ENCODE measurements at regions not wholly inside any gene's neighbourhood (a gene's known extent, or its start where the extent isn't known, plus 50 kb on each side); places are given as distances from the start of the nearest gene placed in this dataset.

GRCh38 chr14:55734731-55735130, 154.7 kb downstream of the KTN1 start:
- Histone ChIP-seq H4K12ac (ENCODE audit: low read depth, low read length) (no peak overlapping the region), H4K8ac (ENCODE audit: low read depth, low read length) (no peak overlapping the region), H3K4ac (ENCODE audit: low read depth, low read length) (no peak overlapping the region), H2AK5ac (ENCODE audit: low read length) (no peak overlapping the region), H2BK12ac (ENCODE audit: low read length) (no peak overlapping the region), H3K79me2 (ENCODE audit: control insufficient read depth, insufficient read depth, low read length, poor library complexity) (no peaks in the 10 kb centered on the region), H3K9ac (ENCODE audit: low read length) (no peak overlapping the region), H3K4me3 (ENCODE audit: low read depth, low read length) (no peak overlapping the region), H3K36me3 (ENCODE audit: control insufficient read depth in 1 of 2, insufficient read depth in 2 of 2, low read length in 2 of 2) (no peaks in the 10 kb centered on the region), H2BK120ac (ENCODE audit: insufficient read depth, low read length, poor library complexity) (no peak overlapping the region), H3K14ac (ENCODE audit: low read length) (no peak overlapping the region), H4K91ac (ENCODE audit: low read depth, low read length) (no peak overlapping the region), H3K23ac (ENCODE audit: low read length) (no peak overlapping the region), H3K27ac (ENCODE audit: low read depth, low read length) (no peak overlapping the region), H3K27me3 (ENCODE audit: insufficient read depth, low read length) (no peaks in the 10 kb centered on the region), H3K79me1 (ENCODE audit: low read length) (no peaks in the 10 kb centered on the region), H3K4me1 (ENCODE audit: control insufficient read depth in 1 of 2, insufficient read depth in 2 of 2, low read length in 2 of 2) (no peaks in the 10 kb centered on the region), H3K9me3 (ENCODE audit: insufficient read depth, low read depth, low read length) (no peaks in the 10 kb centered on the region), H3K4me2 (ENCODE audit: low read length) (no peak overlapping the region), H2BK5ac (ENCODE audit: low read depth, low read length, poor library complexity) (no peak overlapping the region), H3K18ac (ENCODE audit: low read length) (no peak overlapping the region), H2AFZ (ENCODE audit: insufficient read depth, low read length, poor library complexity) (no peak overlapping the region)
- no peak for DNase-seq

- H4K8ac ChIP-seq (ENCODE audit: low read depth, low read length) = no peak overlapping the region
- H3K79me2 ChIP-seq (ENCODE audit: control insufficient read depth, insufficient read depth, low read length, poor library complexity) = no peaks in the 10 kb centered on the region
- H3K4me1 ChIP-seq (ENCODE audit: control insufficient read depth in 1 of 2, insufficient read depth in 2 of 2, low read length in 2 of 2) = peaks cover 5 to 6% of the 10 kb centered on the region in 2 experiments
- H3K23ac ChIP-seq (ENCODE audit: low read length) = no peak overlapping the region
- WGBS (ENCODE audit: extremely low coverage, insufficient coverage, insufficient read length) = no CpG with 5 or more reads among the region's 6 CpGs
- H3K9ac ChIP-seq (ENCODE audit: low read length) = no peak overlapping the region
- no peak for DNase-seq
- no peak overlapping the region for H2BK12ac ChIP-seq (ENCODE audit: low read length)
- no peak overlapping the region for H2AK5ac ChIP-seq (ENCODE audit: low read length)
- no peak overlapping the region for H2AFZ ChIP-seq (ENCODE audit: insufficient read depth, low read length, poor library complexity)
- H3K18ac ChIP-seq (ENCODE audit: low read length) = no peak overlapping the region
- no peaks in the 10 kb centered on the region for H3K36me3 ChIP-seq (ENCODE audit: control insufficient read depth in 1 of 2, insufficient read depth in 2 of 2, low read length in 2 of 2)
- H3K79me1 ChIP-seq (ENCODE audit: low read length) = peaks cover 2% of the 10 kb centered on the region
- H2BK120ac ChIP-seq (ENCODE audit: insufficient read depth, low read length, poor library complexity) = no peak overlapping the region
- H3K4ac ChIP-seq (ENCODE audit: low read depth, low read length) = no peak overlapping the region
- no peak overlapping the region for H3K14ac ChIP-seq (ENCODE audit: low read length)
- no peak overlapping the region for H4K91ac ChIP-seq (ENCODE audit: low read depth, low read length)
- H3K4me2 ChIP-seq (ENCODE audit: low read length) = no peak overlapping the region
- H3K9me3 ChIP-seq (ENCODE audit: insufficient read depth, low read depth, low read length) = no peaks in the 10 kb centered on the region
- no peak overlapping the region for H3K4me3 ChIP-seq (ENCODE audit: low read depth, low read length)
- H4K12ac ChIP-seq (ENCODE audit: low read depth, low read length) = no peak overlapping the region
- H3K27me3 ChIP-seq (ENCODE audit: insufficient read depth, low read length) = no peaks in the 10 kb centered on the region
- no peak overlapping the region for H3K27ac ChIP-seq (ENCODE audit: low read depth, low read length)
- no peak overlapping the region for H2BK5ac ChIP-seq (ENCODE audit: low read depth, low read length, poor library complexity)
Measured at GRCh38 chr14:55739967-55740648, 160.1 kb downstream of the KTN1 start.

- no CpG with 5 or more reads among the region's 3 CpGs for WGBS (ENCODE audit: extremely low coverage, insufficient coverage, insufficient read length)
- DNase-seq = no peak
Measured at GRCh38 chr14:55740649-55740989, 160.6 kb downstream of the KTN1 start.

GRCh38 chr14:55741240-55741639, 161.2 kb downstream of the KTN1 start:
- H3K36me3 ChIP-seq (ENCODE audit: control insufficient read depth in 1 of 2, insufficient read depth in 2 of 2, low read length in 2 of 2) = no peaks in the 10 kb centered on the region
- H3K4me1 ChIP-seq (ENCODE audit: control insufficient read depth in 1 of 2, insufficient read depth in 2 of 2, low read length in 2 of 2) = peaks cover 9 to 10% of the 10 kb centered on the region in 2 experiments
- H2BK120ac ChIP-seq (ENCODE audit: insufficient read depth, low read length, poor library complexity) = no peak overlapping the region
- peaks cover 2% of the 10 kb centered on the region for H3K79me1 ChIP-seq (ENCODE audit: low read length)
- H3K4me3 ChIP-seq (ENCODE audit: low read depth, low read length) = no peak overlapping the region
- H3K27me3 ChIP-seq (ENCODE audit: insufficient read depth, low read length) = no peaks in the 10 kb centered on the region
- DNase-seq = no peak
- no peak overlapping the region for H3K23ac ChIP-seq (ENCODE audit: low read length)
- H3K9me3 ChIP-seq (ENCODE audit: insufficient read depth, low read depth, low read length) = no peaks in the 10 kb centered on the region
- H3K79me2 ChIP-seq (ENCODE audit: control insufficient read depth, insufficient read depth, low read length, poor library complexity) = no peaks in the 10 kb centered on the region
- no peak overlapping the region for H4K12ac ChIP-seq (ENCODE audit: low read depth, low read length)
- no peak overlapping the region for H2AFZ ChIP-seq (ENCODE audit: insufficient read depth, low read length, poor library complexity)
- no CpG with 5 or more reads among the region's 5 CpGs for WGBS (ENCODE audit: extremely low coverage, insufficient coverage, insufficient read length)
- no peak overlapping the region for H2BK5ac ChIP-seq (ENCODE audit: low read depth, low read length, poor library complexity)
- no peak overlapping the region for H3K4me2 ChIP-seq (ENCODE audit: low read length)
- no peak overlapping the region for H3K4ac ChIP-seq (ENCODE audit: low read depth, low read length)
- H2AK5ac ChIP-seq (ENCODE audit: low read length) = no peak overlapping the region
- H3K14ac ChIP-seq (ENCODE audit: low read length) = no peak overlapping the region
- no peak overlapping the region for H2BK12ac ChIP-seq (ENCODE audit: low read length)
- H3K9ac ChIP-seq (ENCODE audit: low read length) = no peak overlapping the region
- no peak overlapping the region for H4K91ac ChIP-seq (ENCODE audit: low read depth, low read length)
- H4K8ac ChIP-seq (ENCODE audit: low read depth, low read length) = no peak overlapping the region
- no peak overlapping the region for H3K27ac ChIP-seq (ENCODE audit: low read depth, low read length)
- no peak overlapping the region for H3K18ac ChIP-seq (ENCODE audit: low read length)

More at GRCh38 chr14:55740649-55740989, 160.6 kb downstream of the KTN1 start:
- no peak overlapping the region for H4K12ac ChIP-seq (ENCODE audit: low read depth, low read length)
- H3K18ac ChIP-seq (ENCODE audit: low read length) = no peak overlapping the region
- peaks cover 5 to 6% of the 10 kb centered on the region in 2 experiments for H3K4me1 ChIP-seq (ENCODE audit: control insufficient read depth in 1 of 2, insufficient read depth in 2 of 2, low read length in 2 of 2)
- no peak overlapping the region for H4K8ac ChIP-seq (ENCODE audit: low read depth, low read length)
- H3K36me3 ChIP-seq (ENCODE audit: control insufficient read depth in 1 of 2, insufficient read depth in 2 of 2, low read length in 2 of 2) = no peaks in the 10 kb centered on the region
- no peak overlapping the region for H3K4ac ChIP-seq (ENCODE audit: low read depth, low read length)
- H3K9me3 ChIP-seq (ENCODE audit: insufficient read depth, low read depth, low read length) = no peaks in the 10 kb centered on the region
- no peak overlapping the region for H2BK5ac ChIP-seq (ENCODE audit: low read depth, low read length, poor library complexity)
- H3K14ac ChIP-seq (ENCODE audit: low read length) = no peak overlapping the region
- no peak overlapping the region for H2BK120ac ChIP-seq (ENCODE audit: insufficient read depth, low read length, poor library complexity)
- no peak overlapping the region for H2AK5ac ChIP-seq (ENCODE audit: low read length)
- H3K27me3 ChIP-seq (ENCODE audit: insufficient read depth, low read length) = no peaks in the 10 kb centered on the region
- H4K91ac ChIP-seq (ENCODE audit: low read depth, low read length) = no peak overlapping the region
- H2BK12ac ChIP-seq (ENCODE audit: low read length) = no peak overlapping the region
- peaks cover 2% of the 10 kb centered on the region for H3K79me1 ChIP-seq (ENCODE audit: low read length)
- no peak overlapping the region for H3K4me3 ChIP-seq (ENCODE audit: low read depth, low read length)
- no peaks in the 10 kb centered on the region for H3K79me2 ChIP-seq (ENCODE audit: control insufficient read depth, insufficient read depth, low read length, poor library complexity)
- H3K9ac ChIP-seq (ENCODE audit: low read length) = no peak overlapping the region
- no peak overlapping the region for H3K27ac ChIP-seq (ENCODE audit: low read depth, low read length)
- H3K23ac ChIP-seq (ENCODE audit: low read length) = no peak overlapping the region
- no peak overlapping the region for H3K4me2 ChIP-seq (ENCODE audit: low read length)
- H2AFZ ChIP-seq (ENCODE audit: insufficient read depth, low read length, poor library complexity) = no peak overlapping the region

Data from trophoblast cell (in vitro differentiated cells and primary cell).